Stimulated activated naive CD8-positive, alpha-beta T cell treated with anti-CD3 and anti-CD28 coated beads, Interleukin-15, Interleukin-2, amounts not matched to agents 100 U/mL and 50 U/mL, for 24 hours (primary cell): ENCODE measurements at regions not wholly inside any gene's neighbourhood (a gene's known extent, or its start where the extent isn't known, plus 50 kb on each side); places are given as distances from the start of the nearest gene placed in this dataset.

ENCODE experiments used
- ATAC-seq: fragments of 150-1000 bp; cut with Tn5 transposase; one replicate; pipeline ENCODE4 v1.10.0; 2021
- DNase-seq: peaks from one replicate; pipeline ENCODE4 v3.0.0; 2021

DNA sequence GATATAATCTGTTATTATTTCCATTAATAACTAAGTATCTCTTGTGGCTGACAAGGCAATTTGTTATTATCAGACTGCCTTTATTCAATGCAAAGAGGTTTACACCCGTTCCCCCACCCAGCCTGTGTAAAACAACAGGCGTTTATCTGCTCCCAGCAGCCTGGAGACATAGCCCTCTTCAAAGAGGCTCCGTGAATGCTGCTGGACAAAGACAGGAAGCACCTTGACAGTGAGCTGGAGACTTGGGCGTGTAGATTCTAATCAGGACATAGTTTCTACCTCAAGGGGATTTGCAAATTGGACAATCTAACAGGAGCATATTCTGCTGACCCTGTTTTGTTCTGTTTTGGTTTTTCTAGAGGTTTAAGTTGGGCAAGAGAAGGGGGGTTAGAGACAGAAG is 733.0 kb upstream of the KIRREL3 start:
- ATAC-seq: no peak
- DNase-seq: no peak

DNA sequence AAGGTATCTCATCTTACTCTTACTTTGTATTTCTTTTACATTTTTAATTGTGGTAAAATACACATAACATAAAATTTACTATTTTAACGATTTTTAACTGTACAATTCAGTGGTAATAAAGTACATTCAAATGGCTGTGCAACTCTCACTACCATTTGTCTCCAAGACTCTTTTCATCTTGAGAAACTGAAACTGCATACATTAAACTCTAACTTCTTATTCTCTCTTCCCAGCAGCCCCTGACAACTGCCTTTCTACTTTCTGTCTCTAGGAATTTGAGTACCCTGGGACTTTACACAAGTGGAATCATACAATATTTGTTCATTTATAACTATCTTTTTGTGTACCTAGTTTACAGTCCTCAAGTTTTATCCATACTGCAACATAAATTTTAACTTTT is 725.8 kb upstream of the KIRREL3 start:
- ATAC-seq (no peak), DNase-seq (no peak)

DNA sequence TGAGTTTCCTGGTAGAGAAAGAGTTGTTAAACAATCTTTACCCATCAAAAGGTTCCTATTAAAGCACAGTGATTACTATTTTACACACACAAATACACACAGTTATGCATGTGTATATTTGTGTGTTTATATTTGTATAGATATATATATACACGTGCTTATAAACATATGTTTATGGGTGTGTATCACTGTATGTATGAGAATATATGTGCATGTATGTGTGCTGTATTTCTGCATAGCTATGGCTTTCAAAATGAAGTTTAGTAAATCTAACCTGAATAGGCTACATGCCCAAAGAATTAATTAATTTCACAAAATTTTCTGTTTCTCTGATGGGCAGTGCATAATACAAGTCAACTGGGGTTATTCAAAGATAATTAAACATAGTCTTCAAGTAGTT is 723.1 kb upstream of the KIRREL3 start:
- DNase-seq (no peak), ATAC-seq (no peak)

DNA sequence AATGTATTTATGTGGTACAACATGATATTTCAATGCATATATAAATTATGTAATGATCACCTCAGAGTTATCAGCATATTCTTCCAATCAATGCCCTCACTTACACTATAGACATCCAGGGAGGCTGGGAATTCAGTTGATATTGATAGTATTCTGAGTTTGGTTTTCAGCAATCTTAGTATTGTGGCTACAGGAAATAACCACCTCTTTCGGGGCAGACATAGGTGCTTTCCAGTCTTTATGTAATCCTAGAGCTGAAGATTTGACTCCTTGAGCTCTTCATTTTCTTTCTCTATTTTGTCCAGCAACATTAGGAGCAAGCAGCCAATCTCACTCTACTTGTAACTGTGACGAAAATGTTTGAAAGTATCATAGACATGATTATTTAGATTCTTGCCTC is 712.7 kb upstream of the KIRREL3 start:
- no peak for ATAC-seq
- DNase-seq: no peak

DNA sequence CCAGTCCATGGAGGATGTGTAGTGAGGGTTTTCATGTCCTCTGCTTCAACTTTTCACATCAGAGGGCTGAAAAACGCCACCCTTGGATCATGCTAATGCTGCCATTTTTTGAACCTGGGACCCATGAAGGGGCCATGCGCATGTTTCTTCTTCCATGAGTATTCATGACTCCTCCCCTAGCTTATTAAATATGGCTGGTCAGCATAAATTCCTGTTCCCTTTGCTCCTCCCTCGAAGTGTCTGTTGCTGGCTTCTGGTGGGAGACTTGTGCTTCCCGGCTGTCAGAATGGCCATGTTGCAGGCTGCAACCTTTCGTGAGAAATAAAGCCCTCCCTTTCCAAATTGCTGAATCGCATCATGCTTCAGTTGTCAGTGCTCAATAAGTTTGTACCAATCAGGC is 711.2 kb upstream of the KIRREL3 start:
- ATAC-seq: no peak
- no peak for DNase-seq

DNA sequence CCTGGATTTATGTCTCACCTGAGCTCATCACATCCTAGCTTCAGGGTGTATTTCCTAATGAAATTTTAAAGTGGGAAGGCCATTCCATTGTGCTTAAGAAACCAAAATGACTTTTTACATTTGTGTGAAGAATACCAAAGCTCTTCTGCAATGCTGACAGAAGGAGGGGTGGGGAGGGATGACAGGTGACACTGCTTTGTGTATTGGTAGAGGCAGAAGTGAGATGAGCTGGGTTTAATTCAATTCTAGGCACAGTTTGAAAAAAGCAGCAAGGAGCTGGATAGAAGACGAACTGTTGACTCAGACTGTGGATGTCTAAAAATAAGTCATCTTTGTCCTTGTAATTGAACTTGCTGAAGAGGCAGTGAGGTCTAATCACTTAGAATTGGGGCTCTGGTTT is 710.3 kb upstream of the KIRREL3 start:
- DNase-seq (no peak), ATAC-seq (no peak)

DNA sequence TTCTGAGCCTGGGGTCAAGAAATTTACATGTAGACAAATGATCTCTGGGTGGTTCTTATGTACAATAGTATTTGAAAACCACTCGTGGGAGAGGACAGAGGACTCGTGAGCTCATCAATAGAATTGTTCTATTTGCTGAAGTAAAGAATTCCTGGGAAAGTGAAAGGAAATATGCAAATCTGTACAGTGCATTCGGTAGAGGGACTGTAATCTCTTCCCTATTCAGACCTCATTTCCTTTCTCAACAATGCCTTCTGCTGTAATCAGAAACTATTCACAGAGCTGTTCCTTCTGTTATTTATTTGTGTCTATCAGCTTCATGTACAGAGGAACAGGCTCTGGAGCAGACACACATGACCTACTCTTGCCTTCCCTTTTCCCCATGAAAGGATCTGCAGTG is 709.4 kb upstream of the KIRREL3 start:
- no peak for ATAC-seq
- no peak for DNase-seq

DNA sequence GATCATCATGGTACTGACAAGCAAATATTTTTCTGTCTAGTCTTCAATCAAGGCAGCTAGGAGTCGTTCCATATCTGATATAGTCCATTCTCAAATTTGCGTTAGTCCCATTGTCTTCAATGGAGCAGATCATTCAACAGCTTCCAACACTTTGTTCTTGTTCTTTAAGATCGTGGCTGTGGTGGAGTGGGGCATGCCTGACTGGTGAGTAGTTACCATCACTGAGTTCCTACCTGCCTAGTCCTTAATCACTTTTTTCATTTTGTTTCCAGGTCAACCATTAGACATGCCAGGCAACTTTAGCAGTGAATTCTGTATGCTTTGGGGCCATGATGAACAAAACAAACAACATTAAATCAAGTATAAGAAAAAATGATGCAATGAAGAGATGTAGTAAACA is 693.1 kb upstream of the KIRREL3 start:
- ATAC-seq: no peak
- DNase-seq: no peak

DNA sequence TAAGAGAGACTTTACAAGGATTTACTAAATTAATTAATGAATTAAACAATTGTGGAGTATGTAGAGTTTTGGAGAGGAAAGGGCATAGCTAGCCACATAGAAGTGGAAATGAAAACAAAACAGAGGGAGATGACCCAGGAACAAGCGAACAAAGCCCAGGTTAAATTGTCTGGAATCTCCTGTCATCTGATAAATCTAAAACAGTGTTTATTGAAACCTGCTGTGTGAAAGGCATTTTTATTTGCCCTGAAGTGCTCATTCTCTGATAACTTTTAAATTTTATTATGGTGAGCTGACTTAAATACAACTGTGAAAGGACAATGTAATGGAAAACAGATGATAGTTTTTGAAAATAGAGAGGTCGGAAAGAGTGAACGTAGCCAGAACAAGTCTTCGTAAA is 682.8 kb upstream of the KIRREL3 start:
- DNase-seq: no peak
- no peak for ATAC-seq

DNA sequence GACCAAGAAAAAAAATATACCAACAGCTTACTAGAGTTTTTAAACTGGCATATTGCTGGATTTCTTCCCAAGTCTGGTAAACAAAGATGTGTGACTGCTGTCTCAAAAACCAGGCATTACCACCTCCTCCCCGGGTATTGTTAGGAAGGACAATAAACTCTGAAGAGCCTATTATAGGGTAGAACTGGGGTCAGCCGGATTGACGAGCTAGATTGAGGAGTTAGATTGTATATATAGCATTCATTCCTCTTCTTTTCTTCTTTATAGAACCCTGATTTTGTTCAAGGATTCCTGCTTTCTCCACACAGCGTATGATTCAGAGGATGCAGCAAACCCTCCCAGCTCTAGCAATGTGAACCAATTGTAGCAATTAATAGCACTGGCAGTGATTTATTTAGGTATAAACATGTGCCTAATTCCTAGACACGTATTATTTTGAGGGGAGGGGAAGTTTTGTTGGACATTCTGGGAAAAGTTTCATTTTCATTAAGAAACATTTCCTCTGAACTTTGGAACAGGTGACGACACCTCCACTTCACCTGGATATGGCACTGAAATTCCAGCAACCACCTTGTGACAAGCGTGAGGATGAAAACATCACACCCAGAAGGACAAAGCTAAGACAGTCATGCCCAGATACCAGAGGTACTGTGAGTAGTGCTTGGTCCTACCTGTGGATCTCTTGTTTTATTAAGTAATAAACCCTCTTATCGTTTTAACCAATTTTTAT is 679.4 kb upstream of the KIRREL3 start:
- no peak for ATAC-seq
- no peak for DNase-seq

DNA sequence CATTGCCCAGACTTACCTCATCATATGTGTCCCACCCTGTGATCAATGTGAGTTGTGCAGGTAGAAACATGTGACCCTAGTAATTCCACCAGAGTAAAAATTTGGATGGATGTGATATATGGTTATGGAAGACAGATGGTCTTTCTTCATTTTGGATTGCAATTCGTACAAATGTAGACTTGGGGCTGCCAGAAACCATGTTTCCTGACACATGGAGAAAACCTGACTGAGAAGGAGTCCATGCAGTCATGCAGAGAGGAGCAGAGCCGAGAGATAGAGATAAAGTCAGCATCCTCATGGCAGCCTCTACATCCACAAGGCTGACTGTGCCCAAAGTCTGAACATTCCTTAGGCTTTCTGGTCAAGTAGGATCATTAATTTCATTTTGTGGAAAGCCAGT is 678.1 kb upstream of the KIRREL3 start:
- no peak for DNase-seq
- no peak for ATAC-seq

DNA sequence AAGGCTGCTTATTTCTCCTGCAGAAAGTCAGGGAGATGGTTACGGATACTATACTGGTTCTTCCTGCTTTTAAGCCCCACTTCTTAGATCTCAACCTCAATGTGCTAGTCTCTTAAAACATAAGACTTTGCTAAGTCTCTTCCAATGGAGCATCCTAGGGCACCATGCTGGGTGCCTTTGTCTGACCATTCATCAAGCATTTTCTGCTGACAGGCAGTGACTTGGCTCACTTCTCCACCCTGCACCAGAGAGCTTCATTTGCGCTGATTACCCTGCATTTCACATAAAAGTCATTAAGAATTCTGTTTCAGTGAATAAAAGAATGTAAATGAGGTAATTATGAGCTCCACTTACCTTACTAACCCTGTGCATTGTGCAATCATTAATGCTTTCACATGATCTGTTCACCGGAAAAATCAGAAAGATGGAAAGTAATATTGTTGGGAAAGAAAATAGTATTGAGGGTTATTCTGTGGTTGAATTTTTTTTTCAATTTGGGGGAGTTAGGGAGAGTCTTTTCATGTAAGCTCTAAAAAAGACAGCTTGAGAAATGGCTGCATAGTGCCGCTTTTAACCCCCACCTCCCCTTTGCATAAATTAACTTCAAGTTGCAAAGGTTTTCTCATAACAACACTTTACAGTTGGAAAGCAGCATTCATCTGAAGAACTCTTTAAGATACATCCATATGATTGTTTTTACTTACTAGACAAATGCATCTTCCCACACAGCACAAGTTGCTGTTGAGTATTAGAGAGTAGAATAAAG is 677.3 kb upstream of the KIRREL3 start:
- DNase-seq (no peak), ATAC-seq (no peak)

DNA sequence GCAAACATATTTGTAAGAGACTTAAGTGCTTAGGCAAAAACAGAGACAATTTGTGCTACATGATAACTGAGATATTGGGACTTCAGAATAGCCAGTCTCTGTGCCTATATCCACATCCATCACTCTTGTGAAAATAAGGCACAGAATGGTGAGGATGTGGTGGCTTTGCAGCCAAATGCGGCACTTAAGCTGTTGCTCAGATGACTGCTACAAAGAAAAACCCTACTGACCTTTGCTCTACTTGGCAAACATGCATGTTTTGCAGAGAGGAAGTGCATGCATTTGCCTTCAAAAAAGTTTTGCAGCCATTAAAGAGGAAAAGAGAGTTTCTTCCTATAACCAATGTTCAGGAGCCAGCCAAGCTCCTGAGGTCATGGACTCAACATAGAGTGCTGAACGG is 675.0 kb upstream of the KIRREL3 start:
- no peak for ATAC-seq
- DNase-seq: no peak

DNA sequence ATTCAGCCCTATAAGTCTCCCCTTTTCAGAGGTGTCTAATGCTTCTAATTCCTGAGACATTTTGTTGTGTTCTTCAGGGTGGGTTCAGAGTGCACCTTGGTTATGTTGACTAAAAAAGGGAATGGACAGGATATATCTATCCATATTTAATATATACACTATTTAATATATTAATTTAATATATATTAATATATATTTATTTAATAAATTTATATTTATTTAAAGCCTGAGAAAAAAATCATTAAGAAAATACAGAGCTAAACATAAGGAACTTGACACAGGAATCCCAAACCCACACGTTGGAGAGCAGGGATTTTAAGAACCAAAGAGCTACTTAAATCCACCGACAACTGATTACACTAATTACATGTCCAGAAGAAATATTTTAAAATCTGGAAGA is 674.2 kb upstream of the KIRREL3 start:
- ATAC-seq: no peak
- DNase-seq: no peak

DNA sequence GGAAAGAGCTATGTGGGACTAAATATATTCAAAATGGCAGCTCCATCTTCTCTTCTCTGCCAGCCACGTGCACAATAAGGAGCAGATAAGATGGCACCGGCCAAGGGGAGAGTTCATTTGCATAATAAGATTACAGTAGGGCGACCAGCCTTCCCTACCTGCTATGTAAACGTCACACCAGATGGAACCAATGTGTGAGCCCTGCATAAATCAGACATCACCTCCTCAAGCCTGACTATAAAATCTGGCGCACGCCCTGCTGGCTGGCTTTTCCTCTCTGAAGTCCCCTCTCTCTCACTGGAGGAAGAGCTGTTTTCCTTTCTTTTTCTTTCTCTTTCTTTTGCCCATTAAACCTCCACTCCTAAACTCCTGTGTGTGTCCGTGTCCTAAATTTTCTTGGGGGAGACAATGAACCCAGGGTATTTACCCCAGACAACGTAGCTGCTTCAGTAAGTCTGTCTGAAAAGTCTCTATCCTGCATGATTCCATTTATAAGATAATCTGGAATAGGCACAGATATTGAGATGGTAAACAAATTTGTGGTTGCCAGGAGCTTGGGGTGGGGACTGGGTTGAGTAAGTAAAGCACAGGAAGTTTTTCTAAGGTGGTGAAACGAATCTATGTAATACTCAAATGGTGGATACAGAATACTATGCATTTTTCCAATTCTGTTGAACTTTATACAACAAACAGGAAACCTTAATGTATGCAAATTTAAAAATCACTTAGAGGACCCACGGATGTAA is 670.0 kb upstream of the KIRREL3 start:
- DNase-seq (no peak), ATAC-seq (no peak)

DNA sequence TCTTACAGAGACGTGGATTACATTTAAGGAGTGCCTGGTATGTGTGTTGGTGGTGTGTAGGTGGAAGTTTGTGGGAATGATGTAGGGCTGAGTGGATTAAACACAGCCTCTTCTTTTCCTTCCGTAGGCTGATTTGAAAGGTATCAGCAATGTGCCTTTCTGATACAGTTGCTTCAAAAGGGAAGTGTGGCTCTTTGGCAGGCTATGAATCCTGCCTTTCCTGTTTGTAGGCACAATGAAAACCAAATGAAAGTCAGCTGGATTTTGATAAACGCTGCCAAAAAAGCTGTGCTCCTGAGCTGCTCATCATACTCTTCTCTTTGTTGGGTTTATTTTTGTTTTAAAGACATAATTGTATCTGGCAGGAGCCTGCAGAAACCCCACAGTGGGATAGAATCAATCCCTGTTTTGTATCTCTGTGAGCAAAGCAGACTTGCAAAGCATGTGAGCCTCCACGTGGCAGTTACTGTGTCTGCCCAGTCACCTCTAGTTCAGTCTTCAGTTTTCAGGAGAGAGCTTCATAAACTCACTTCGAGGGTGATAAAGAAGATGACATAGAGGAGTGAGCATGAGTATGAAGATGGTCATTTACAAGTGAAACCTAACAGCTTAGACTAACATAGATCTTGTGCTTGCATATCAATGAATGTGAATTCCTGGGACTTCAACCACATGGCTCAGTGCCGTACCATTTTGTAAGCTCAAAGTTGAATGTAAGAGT is 655.7 kb upstream of the KIRREL3 start:
- DNase-seq (no peak), ATAC-seq (no peak)

DNA sequence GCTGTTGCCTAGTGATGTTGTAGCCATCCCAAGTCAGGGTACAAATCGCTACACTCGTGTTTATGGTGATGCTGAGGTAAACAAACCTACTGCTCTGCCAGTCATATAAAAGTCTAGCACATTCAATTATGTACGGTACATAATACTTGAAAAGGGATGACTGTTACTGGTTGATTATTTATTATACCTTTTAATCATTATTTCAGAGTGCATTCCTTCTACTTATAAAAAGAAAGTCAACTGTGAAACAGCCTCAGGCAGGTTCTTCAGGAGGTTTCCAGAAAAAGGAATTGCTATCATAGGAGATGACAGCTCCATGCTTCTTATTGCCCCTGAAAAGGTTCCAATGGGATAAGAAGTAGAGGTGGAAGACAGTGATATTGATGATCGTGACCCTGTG is 652.5 kb upstream of the KIRREL3 start:
- ATAC-seq: no peak
- DNase-seq: no peak

DNA sequence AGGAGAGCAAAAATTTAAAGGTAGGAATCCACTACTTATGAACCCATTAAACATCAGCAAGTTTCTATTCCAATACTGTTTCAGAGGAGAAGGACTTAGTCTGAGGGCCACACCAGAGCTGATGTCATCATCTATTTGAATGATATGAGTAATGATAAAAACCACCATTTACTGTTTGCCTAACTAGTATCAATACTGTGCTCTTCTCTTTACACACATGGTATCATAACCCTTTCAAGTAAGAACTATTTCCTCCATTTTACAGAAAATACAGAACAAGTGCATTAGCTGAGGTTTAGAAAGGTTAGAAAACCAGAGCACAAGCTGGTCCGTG is 651.3 kb upstream of the KIRREL3 start:
- DNase-seq: no peak
- no peak for ATAC-seq

DNA sequence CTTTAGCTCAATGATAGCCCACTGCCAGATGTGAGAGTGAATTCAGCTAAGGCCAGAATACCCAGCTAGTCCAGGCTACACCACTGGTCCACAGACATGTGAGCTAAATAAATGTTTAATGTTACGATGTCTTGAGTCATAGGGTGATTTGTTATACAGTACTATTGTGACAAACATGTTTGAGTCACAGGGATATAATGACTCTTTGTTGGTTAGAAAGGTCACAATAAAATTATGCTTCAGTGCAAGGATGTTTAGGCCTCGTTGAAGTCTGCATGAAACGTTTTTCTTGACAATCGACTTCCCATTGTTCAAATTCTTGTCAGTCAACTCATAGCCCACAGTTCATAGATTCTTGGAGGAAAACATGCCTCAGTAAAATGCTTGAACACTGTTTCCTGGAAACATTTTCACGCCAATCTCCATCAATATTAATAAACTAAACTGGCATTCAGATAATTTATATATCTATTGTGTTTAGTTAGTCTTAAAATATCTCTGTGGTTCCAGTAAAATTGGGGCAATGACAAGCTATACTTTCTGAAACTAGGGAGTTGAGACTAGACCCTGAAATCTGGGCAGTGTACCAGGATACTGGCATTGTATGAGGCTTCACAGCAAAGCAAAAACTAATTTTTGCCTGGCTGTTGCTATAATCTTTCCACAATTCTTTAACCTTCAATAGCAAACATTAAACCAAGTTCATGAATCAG is 650.8 kb upstream of the KIRREL3 start:
- no peak for ATAC-seq
- no peak for DNase-seq

DNA sequence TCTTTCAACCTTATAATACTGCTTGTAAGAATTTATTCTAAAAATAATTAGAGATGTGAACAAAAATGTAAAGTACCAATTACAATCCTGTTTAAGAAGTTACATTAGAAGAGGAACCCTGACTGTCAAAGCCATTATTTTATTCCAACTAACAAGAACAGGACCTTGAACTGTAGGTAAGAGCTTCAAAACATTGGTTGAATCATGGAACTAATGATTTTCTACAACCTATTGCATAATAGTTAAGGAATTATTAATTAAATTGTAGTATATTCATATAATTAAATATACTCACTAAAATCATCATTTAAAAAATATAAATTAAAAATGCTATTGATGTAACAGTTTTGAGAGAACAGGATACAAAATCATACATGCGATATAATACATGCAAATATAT is 649.4 kb upstream of the KIRREL3 start:
- no peak for DNase-seq
- ATAC-seq: no peak

DNA sequence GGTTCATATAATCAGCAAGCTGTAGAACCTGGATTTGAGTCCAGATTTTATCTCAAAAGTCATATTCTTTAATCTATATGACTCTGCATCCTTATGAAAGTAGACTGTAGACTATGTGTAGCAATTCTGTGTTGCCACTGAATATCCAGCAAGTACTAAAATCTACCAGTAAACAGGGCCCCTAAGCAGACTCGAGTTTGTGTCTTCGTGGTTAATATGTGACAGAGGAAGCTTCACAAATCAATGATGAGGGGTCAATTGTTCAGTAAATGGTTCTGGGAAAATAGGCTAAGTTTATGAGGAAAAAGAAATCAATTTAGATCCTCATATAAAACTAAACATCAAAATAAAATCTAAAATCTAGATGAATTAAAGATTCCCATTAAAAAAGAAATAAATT is 648.5 kb upstream of the KIRREL3 start:
- ATAC-seq (no peak), DNase-seq (no peak)

DNA sequence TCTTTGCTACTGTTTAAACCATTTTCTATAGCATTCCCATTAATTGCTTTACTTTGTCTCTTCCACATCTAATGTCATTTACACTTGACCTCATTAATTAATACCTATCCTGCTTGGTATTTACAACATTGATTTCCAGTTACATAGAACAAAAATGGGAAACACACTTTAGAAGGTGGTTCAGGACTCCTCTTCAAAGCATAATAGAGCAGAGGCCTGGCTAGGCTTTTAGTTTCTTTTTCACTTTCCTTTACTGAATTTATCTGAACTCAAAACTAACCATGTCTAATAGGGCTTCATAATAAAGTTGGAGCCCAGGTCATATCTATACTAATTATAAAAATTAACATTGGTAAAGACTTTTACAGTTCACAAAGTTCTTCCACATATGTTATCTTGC is 648.0 kb upstream of the KIRREL3 start:
- DNase-seq (no peak), ATAC-seq (no peak)
